Tongue (tissue), 1 donor: ENCODE measurements at regions not wholly inside any gene's neighbourhood (a gene's known extent, or its start where the extent isn't known, plus 50 kb on each side); places are given as distances from the start of the nearest gene placed in this dataset.
"Not testable (repeated sequence)": the region's sequence is repeated elsewhere in the genome, so short reads cannot be mapped to it uniquely, and the experiment has no call there.

Experiments
- DNase-seq: peaks from one replicate; pipeline ENCODE4 v3.0.0-alpha.2; 2015

- not testable (repeated sequence) for DNase-seq
Observed at GRCh38 chr7:76849887-76850563, 182.1 kb downstream of the SPDYE17 start.

DNA sequence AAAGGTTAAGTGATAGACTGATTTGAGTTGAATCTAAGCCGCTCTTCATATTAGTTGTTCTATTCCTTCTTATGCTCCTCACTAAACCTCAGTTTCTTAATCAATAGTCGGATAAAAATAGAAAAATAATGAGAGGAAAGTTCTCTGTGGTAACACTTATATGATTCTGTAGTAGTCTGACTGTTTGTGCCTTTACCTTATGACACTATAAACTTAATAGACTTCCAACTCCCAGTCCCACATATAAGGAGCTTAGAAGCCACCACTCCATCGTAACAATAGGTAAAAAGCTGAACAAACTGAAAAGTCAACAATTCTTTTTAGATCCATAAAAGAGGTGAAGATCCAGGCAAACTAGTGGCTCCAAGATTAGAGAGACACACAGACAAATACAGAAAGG lies 192.3 kb downstream of the SPDYE17 start:
- DNase-seq = not testable (repeated sequence)

DNA sequence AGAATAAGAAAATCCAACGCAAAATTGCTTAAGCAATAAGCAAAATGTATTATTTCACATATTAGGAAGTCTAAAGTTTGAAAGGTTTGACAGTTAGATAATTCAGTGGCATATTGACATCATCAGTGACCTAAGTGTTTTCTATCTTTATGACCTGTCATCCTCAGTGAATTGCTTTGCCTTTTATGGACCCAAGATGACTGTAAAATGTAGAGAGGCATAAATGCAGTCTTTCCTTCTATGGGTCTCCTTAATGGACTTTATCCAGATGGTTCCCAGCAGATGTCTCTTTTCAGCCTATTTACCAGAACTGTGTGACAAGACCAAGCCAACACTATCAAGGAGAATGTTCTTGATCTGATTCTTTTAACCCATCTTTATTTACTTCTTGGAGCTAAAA lies 192.9 kb downstream of the SPDYE17 start:
- DNase-seq = not testable (repeated sequence)

- not testable (repeated sequence) for DNase-seq
Observed at GRCh38 chr7:76838357-76838756, 193.8 kb downstream of the SPDYE17 start.

DNA sequence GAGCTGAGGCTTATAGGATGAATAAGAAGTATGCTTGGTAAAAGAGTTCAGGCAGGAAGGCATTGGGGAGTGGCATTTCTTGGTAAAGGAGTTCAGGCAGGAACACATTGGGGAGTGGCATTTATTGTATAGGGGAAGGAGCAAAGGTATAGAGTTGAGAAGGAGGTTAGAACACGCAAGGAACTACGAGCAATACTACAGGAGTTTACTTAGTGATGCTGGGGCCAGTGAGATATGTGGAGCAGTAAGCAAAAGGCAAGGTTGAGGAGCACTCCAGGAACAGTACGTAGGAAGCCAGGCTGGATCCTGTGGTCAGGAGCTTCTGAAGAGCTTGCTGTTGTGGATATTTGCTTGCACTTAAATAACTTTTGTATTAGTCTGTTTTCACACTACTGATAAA lies 202.2 kb upstream of the POMZP3 start:
- not testable (repeated sequence) for DNase-seq

GRCh38 chr7:76826181-76826580 lies 199.1 kb upstream of the POMZP3 start:
- DNase-seq = not testable (repeated sequence)

DNA sequence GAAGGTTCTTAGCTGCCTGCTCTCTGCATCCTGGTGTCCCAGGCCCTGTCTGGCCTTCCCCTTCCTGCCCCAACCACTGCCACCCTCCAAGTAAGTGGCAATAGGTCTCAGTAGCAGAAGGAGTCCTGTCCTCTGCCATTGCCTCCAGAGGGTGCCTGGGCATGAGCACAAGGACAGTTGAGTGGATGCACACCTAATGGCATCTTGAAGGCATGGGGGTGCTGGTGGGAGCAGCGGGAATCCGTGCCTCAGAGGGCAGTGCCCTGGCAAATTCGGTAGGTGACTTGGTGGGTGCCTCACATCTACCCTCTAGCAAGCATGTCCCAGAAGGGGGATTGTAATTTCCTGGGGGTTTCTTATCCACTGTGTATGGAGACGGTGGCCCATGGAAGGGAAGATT lies 182.8 kb upstream of the POMZP3 start:
- DNase-seq = not testable (repeated sequence)

DNA sequence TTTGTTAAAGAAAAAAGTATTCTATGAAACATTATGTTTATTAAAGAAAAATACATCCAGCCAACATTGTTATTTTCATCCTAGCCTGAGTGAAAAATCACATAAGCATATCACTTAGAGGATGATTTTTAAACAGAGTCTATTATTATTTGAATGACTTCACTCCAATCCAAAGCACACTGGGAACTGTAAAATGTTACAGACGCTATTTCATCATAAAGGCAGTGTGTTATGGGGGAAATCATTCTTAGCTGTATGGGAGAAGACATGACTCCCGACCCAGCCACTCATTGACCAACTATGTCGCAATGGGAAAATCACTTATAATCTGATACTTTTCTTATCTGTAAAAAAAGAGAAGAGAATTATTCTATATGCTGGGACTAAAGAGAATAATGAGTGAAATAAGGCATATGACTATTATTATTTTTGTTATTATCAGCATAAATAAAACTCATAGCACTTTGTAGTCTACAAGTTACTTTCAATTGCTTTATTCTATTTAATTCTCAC lies 180.6 kb upstream of the POMZP3 start:
- DNase-seq = not testable (repeated sequence)

DNA sequence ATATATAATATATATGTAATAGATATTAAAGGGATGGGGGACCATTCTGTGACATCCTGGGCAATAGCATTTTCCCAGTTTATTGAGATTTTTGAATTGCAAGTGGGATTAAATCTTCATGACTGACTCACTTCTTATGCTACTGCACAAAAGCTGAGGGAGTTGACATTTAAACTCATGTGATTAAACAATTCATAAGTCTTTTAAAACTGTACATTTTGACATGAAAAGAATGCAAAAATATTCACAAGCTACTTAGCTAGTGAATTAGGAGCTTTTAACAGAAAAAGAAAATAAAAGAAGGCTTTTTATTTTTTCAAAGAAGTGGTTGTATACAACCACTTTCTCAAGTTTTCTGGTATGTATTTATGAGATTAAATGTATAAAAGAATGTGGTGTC lies 179.4 kb upstream of the POMZP3 start:
- not testable (repeated sequence) for DNase-seq

- DNase-seq = not testable (repeated sequence)
Observed at GRCh38 chr7:76806010-76806409, 178.9 kb upstream of the POMZP3 start.

DNA sequence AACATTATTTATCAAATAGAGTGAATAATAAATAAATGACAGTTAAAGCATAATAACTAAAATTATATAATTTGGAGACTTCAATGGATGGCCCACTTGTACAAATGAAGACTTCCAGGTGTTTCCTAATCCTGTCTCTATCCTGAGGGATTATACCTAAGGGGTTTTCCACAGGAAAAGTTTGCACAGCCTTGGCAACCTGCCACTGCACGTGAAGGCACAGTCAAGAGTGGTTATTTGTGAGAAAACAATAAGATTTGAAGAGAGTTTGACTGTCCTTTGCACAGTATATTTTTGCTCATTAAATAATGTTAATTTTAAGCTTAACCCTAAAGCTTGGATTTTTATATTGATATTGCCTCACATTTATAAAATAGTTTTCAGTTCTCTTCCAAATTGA lies 178.2 kb upstream of the POMZP3 start:
- DNase-seq = peak; percentile 27

- DNase-seq = not testable (repeated sequence)
Observed at GRCh38 chr7:76797639-76798038, 170.6 kb upstream of the POMZP3 start.

DNA sequence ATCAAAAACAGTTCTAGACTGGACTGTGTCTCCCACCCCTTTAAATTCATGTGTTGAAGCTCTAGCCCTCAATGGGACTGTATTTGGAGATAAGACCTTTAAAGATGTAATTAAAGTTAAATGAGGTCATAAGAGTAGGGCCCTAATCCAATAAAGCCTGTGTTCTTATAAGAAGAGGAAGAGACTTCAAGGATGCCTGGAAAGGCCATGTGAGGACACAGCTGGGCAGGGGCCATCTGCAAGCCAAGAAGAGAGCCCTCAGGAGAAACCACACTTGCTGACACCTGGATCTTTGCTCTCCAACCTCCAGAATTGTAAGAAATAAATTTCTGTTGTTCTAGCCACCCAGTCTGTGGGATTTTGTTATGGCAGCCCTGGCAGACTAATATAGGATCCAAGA lies 153.6 kb upstream of the POMZP3 start:
- not testable (repeated sequence) for DNase-seq

DNA sequence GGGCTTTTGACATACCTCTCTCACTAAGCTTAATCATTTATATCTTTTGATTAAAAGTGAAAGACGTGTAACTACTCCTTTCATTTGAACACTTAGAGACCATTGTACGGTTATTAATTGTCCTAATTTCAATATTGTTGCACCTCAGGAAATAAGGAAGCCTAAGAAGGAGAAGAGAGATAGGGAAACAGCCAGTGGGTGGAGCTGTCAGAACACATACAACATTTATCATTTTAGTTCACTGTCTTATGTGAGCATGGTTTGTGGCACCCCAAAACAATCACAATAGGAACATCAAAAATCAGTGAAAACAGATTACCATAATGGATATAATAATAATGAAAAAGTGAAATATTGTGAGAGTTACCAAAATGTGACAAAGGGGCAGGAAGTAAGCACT lies 147.2 kb upstream of the POMZP3 start:
- DNase-seq = not testable (repeated sequence)

DNA sequence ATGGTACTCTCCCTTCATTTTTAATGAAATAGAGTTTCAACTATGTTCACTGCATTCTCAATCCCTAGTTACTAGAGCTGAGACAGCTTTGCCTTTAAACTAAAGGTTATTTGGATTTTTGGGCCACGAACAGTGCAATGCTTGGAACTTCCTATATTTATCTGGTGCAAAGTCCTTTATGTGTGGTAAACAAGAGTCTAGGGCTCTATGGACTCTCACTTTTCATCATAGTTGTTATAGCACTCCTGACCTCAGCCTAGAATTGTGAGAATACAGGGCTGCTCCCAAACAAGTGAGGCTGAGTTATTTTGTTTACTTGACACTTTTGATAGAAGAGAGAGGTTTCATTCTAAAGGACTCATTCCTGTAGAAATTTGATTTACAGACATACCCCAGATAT lies 144.9 kb upstream of the POMZP3 start:
- not testable (repeated sequence) for DNase-seq

- not testable (repeated sequence) for DNase-seq
Observed at GRCh38 chr7:76763977-76764376, 136.9 kb upstream of the POMZP3 start.

- not testable (repeated sequence) for DNase-seq
Observed at GRCh38 chr7:76760546-76761220, 133.6 kb upstream of the POMZP3 start.

DNA sequence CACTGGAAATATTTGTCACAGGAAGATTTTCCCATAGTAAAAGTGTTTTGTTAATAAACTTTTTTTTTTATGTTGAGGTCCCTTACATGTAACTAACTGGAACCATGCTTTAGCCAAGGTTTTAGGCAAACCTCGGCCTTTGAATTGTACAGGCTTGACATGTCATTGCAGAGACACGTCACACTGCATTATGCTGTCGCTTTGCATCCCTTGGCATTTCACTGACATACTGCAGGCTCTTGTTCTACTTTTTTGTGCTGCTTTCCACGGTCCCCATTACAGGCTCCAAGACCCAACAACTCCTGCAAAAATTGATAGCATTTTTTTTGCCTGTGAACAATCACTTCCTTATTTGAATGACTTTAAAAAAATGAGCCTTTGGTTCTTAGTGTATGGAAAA lies 112.5 kb upstream of the POMZP3 start:
- DNase-seq = peak; percentile 2

- not testable (repeated sequence) for DNase-seq
Observed at GRCh38 chr7:76736724-76737123, 109.6 kb upstream of the POMZP3 start.

GRCh38 chr7:76736091-76736490 lies 109.0 kb upstream of the POMZP3 start:
- peak; percentile 26 for DNase-seq

GRCh38 chr7:76735668-76736067 lies 108.6 kb upstream of the POMZP3 start:
- not testable (repeated sequence) for DNase-seq

- DNase-seq = not testable (repeated sequence)
Observed at GRCh38 chr7:76728571-76728974, 101.5 kb upstream of the POMZP3 start.

GRCh38 chr7:76723928-76724327 lies 96.8 kb upstream of the POMZP3 start:
- DNase-seq = not testable (repeated sequence)

DNA sequence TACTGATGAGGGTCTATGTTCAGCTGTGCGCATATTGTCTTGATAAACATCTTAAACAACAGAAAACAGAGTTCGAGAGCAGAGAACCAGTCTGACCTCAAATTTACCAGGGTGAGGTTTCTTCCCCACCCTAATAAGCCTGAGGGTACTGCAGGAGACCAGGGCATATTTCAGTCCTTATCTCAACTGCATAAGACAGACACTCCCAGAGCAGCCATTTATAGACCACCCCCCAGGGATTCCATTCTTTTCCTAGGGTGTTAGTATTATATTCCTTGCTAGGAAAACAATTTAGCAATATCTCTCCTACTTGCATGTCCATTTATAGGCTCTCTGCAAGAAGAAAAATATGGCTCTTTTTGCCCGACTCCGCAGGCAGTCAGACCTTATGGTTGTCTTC lies 89.5 kb upstream of the POMZP3 start:
- not testable (repeated sequence) for DNase-seq
